SK-N-SH (cell line): ENCODE measurements at regions not wholly inside any gene's neighbourhood (a gene's known extent, or its start where the extent isn't known, plus 50 kb on each side); places are given as distances from the start of the nearest gene placed in this dataset.

Experiments
- CTCF ChIA-PET: fragments of 300-600, 350-600 bp; formaldehyde crosslinking; extraction: SDS; loops from one replicate; lab custom pipeline; 2021; lab: Yijun Ruan, JAX
- POLR2A ChIA-PET: fragments of 350-600 bp; sonication (Branson Sonifier 250); formaldehyde crosslinking; extraction: SDS; loops from one replicate; lab custom pipeline; 2020; ENCODE audit warnings: antibody characterized with exemption, inconsistent platforms; lab: Yijun Ruan, JAX
- DNase-seq: peaks from one replicate; pipeline ENCODE4 v3.0.0; 2012
- H2AFZ ChIP-seq: fragments of 200-600 bp; sonication (generic); 2 replicates; pipeline ENCODE4 v1.8.1; 2016; ENCODE audit warnings: antibody characterized with exemption, mild to moderate bottlenecking, low read depth
- H3F3A ChIP-seq: fragments of 200-600 bp; sonication (generic); replicated peaks from 2 replicates; pipeline ENCODE3; 2016; ENCODE audit warnings: antibody characterized with exemption, mild to moderate bottlenecking; ENCODE audit not compliant: insufficient read depth
- H3K27ac ChIP-seq, 2 experiments: fragments of 200-500 bp in 1 of 2; fragments of 200-600 bp in 1 of 2; sonication (Bioruptor generic) in 1 of 2; sonication (generic), shearing (Covaris generic) in 1 of 2; 2 replicates each; pipeline versions ENCODE4 v1.5.1 to v1.6.1; 2014 to 2016; ENCODE audit warnings: low read depth in 2 of 2, inconsistent platforms in 1 of 2, low read length in 1 of 2, mild to moderate bottlenecking in 1 of 2, mixed read lengths in 1 of 2
- H3K27me3 ChIP-seq: fragments of 200-600 bp; sonication (generic), shearing (Covaris generic); 2 replicates; pipeline ENCODE4 v1.6.1; 2016; ENCODE audit warnings: mixed run types; ENCODE audit not compliant: insufficient read depth
- H3K36me3 ChIP-seq, 2 experiments: fragments of 200-500 bp in 1 of 2; fragments of 200-600 bp in 1 of 2; sonication (Bioruptor generic) in 1 of 2; sonication (generic) in 1 of 2; replicated peaks in 1 of 2; 2 replicates each; pipeline versions ENCODE3 to v1.5.1; 2014 to 2016; ENCODE audit warnings: low read length in 1 of 2, mild to moderate bottlenecking in 1 of 2; ENCODE audit not compliant: insufficient read depth in 2 of 2, control insufficient read depth in 1 of 2
- H3K4me1 ChIP-seq, 2 experiments: fragments of 200-500 bp in 1 of 2; fragments of 200-600 bp in 1 of 2; sonication (Bioruptor generic) in 1 of 2; sonication (generic), shearing (Covaris generic) in 1 of 2; 2 replicates each; pipeline versions ENCODE4 v1.5.1 to v1.6.1; 2014 to 2016; ENCODE audit warnings: low read depth in 1 of 2, low read length in 1 of 2, mixed run types in 1 of 2; ENCODE audit not compliant: insufficient read depth in 2 of 2, control insufficient read depth in 1 of 2
- H3K4me2 ChIP-seq: fragments of 200-600 bp; sonication (generic), shearing (Covaris generic); 2 replicates; pipeline ENCODE4 v1.6.1; 2017; ENCODE audit warnings: mixed run types
- H3K4me3 ChIP-seq, 2 experiments: fragments of 200-500 bp in 1 of 2; fragments of 200-600 bp in 1 of 2; sonication (Bioruptor generic) in 1 of 2; sonication (generic), shearing (Covaris generic) in 1 of 2; 2 replicates each; pipeline versions ENCODE4 v1.5.1 to v1.8.1; 2014 to 2016; ENCODE audit warnings: low read depth in 2 of 2, inconsistent platforms in 1 of 2, low read length in 1 of 2, mild to moderate bottlenecking in 1 of 2, mixed read lengths in 1 of 2, moderate library complexity in 1 of 2
- H3K79me2 ChIP-seq: fragments of 200-600 bp; sonication (generic); 2 replicates; pipeline ENCODE4 v1.8.1; 2017; ENCODE audit warnings: mild to moderate bottlenecking; ENCODE audit not compliant: insufficient read depth
- H3K9ac ChIP-seq: fragments of 200-600 bp; sonication (generic); 2 replicates; pipeline ENCODE4 v1.6.1; 2017; ENCODE audit warnings: mixed run types
- H3K9me2 ChIP-seq: fragments of 200-600 bp; sonication (generic); 2 replicates; pipeline ENCODE4 v1.6.1; 2017; ENCODE audit warnings: mixed run types
- H3K9me3 ChIP-seq: fragments of 200-600 bp; sonication (generic); 2 replicates; pipeline ENCODE4 v1.6.1; 2017; ENCODE audit warnings: mixed run types, mild to moderate bottlenecking, moderate library complexity
- H4K20me1 ChIP-seq: fragments of 200-600 bp; sonication (generic); 2 replicates; pipeline ENCODE4 v1.6.1; 2017; ENCODE audit warnings: mild to moderate bottlenecking, mixed run types; ENCODE audit not compliant: insufficient read depth
- ELF1 ChIP-seq: IDR thresholded peaks from 2 replicates; pipeline ENCODE4 v1.4.0; 2012
- EP300 ChIP-seq, 2 experiments: IDR thresholded peaks; 2 replicates each; pipeline versions ENCODE4 v1.4.0 to v1.6.1; 2012; ENCODE audit warnings: borderline replicate concordance in 1 of 2, low read depth in 1 of 2, low read length in 1 of 2
- FOXJ3 ChIP-seq: sonication (generic); formaldehyde crosslinking; IDR thresholded peaks from 2 replicates; pipeline ENCODE4 v1.5.1; 2020; ENCODE audit warnings: mild to moderate bottlenecking, missing genetic modification reagents
- FOXM1 ChIP-seq: IDR thresholded peaks from 2 replicates; pipeline ENCODE4 v1.4.0; 2012; ENCODE audit warnings: low read depth, mild to moderate bottlenecking
- JUND ChIP-seq: IDR thresholded peaks from 2 replicates; pipeline ENCODE4 v1.4.0; 2012
- MEF2A ChIP-seq: IDR thresholded peaks from 2 replicates; pipeline ENCODE4 v1.4.0; 2012; ENCODE audit warnings: low read depth, borderline replicate concordance
- MXI1 ChIP-seq: IDR thresholded peaks from 2 replicates; pipeline ENCODE4 v1.6.1; 2012; ENCODE audit warnings: mild to moderate bottlenecking, low read depth, low read length, improper control_type of control experiment
- NFIC ChIP-seq: IDR thresholded peaks from 2 replicates; pipeline ENCODE4 v1.4.0; 2012; ENCODE audit warnings: borderline replicate concordance
- RAD21 ChIP-seq: IDR thresholded peaks from 2 replicates; pipeline ENCODE4 v1.6.1; 2012; ENCODE audit warnings: mild to moderate bottlenecking, low read length
- RXRA ChIP-seq: IDR thresholded peaks from 2 replicates; pipeline ENCODE4 v1.4.0; 2012; ENCODE audit warnings: low read depth, mild to moderate bottlenecking, borderline replicate concordance
- SMC3 ChIP-seq: IDR thresholded peaks from 2 replicates; pipeline ENCODE4 v1.6.1; 2012; ENCODE audit warnings: low read depth, low read length, improper control_type of control experiment
- TAF1 ChIP-seq: IDR thresholded peaks from 2 replicates; pipeline ENCODE4 v1.6.1; 2012; ENCODE audit warnings: low read depth, mild to moderate bottlenecking, low read length, moderate library complexity, borderline replicate concordance
- WGBS: methylation state at CpG from one replicate; pipeline ENCODE4 v1.1.6; 2017; ENCODE audit warnings: low lambda C conversion rate; 5-methylcytosine and 5-hydroxymethylcytosine counted together
- TF ChIP-seq, protein P1 (sequence below): IDR thresholded peaks from 2 replicates; pipeline ENCODE4 v1.4.0; 2012; ENCODE audit warnings: low read depth, borderline replicate concordance
- TF ChIP-seq, protein P2 (sequence below): fragments of 150-350 bp; IDR thresholded peaks from 2 replicates; pipeline ENCODE4 v1.6.1; 2016; ENCODE audit warnings: mild to moderate bottlenecking, low read depth, low read length
- TF ChIP-seq, protein P3 (sequence below): IDR thresholded peaks from 2 replicates; pipeline ENCODE4; 2012
- TF ChIP-seq, protein P4 (sequence below): fragments of 200-600 bp; sonication (generic); IDR thresholded peaks from 2 replicates; pipeline ENCODE4 v1.6.1; 2017; ENCODE audit warnings: antibody characterized with exemption, mild to moderate bottlenecking, moderate library complexity
- TF ChIP-seq, protein P5 (sequence below): fragments of 150-350 bp; IDR thresholded peaks from 2 replicates; pipeline ENCODE4 v1.6.1; 2017; ENCODE audit warnings: antibody characterized with exemption, low read length, low read depth, borderline replicate concordance
- TF ChIP-seq, protein P6 (sequence below): IDR thresholded peaks from 2 replicates; pipeline ENCODE4 v1.4.0; 2012; ENCODE audit warnings: low read depth, borderline replicate concordance

DNA sequence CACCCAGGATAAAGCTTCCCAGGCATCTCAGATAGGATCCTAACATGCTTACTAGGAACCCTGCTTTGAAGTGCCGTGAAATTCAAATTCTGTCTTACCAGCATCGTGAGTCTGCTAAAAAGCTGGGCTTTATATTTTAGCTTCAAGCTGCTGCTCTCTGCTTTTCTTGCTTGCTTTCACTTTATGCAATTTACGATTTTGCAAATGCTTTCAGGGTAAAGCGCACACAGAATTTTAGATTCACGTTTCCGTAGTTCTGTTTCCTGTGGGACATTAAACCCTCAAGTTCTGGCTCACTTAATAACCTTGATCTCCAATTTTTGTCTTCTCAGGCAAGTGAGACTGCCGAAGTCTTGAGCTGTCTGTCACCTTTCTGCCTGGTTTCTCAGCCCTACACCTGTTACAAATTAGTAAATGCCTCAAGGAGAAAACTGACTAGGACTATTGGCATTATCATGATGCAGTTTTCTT is 170.5 kb upstream of the TGFBR2 start:
- H3K36me3 ChIP-seq: no peaks in the 10 kb centered on the region
- H3K9me3 ChIP-seq: no peaks in the 10 kb centered on the region
- TF ChIP-seq EP300 (IDR thresholded peaks at IDR 0.05; ENCODE audit: borderline replicate concordance in 1 of 2, low read depth in 1 of 2, low read length in 1 of 2) (no peak), MEF2A (no peak), FOXJ3 (CRISPR knock-in tag) (no peak)
- TF ChIP-seq, protein P1, sequence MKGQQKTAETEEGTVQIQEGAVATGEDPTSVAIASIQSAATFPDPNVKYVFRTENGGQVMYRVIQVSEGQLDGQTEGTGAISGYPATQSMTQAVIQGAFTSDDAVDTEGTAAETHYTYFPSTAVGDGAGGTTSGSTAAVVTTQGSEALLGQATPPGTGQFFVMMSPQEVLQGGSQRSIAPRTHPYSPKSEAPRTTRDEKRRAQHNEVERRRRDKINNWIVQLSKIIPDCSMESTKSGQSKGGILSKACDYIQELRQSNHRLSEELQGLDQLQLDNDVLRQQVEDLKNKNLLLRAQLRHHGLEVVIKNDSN: no peak
- TF ChIP-seq, protein P2, sequence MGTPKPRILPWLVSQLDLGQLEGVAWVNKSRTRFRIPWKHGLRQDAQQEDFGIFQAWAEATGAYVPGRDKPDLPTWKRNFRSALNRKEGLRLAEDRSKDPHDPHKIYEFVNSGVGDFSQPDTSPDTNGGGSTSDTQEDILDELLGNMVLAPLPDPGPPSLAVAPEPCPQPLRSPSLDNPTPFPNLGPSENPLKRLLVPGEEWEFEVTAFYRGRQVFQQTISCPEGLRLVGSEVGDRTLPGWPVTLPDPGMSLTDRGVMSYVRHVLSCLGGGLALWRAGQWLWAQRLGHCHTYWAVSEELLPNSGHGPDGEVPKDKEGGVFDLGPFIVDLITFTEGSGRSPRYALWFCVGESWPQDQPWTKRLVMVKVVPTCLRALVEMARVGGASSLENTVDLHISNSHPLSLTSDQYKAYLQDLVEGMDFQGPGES: no peak
- TF ChIP-seq, all 33 proteins: peak for 0
- Histone ChIP-seq H3K27ac (no peak overlapping the region), H3K4me3 (no peak overlapping the region), H3K27me3 (no peaks in the 10 kb centered on the region), H3K4me1 (peaks cover 0 to 4% of the 10 kb centered on the region in 2 experiments; a peak in 1 of 4 replicates), H3K4me2 (no peak overlapping the region), H3K9ac (no peak overlapping the region), H4K20me1 (no peaks in the 10 kb centered on the region), H2AFZ (no peak overlapping the region), H3F3A (peaks cover 6% of the 10 kb centered on the region), H3K9me2 (no peaks in the 10 kb centered on the region), H3K79me2 (no peaks in the 10 kb centered on the region)
- CTCF ChIA-PET: interaction anchor here (0.6 kb wide), 1 partner anchor 116 kb away, joined by 3 read pairs; no protein-coding TSS in a partner anchor
- 93% methylated on average over 7 of the region's 7 CpGs for WGBS
- DNase-seq: no peak
- POLR2A ChIA-PET: no interaction called here

DNA sequence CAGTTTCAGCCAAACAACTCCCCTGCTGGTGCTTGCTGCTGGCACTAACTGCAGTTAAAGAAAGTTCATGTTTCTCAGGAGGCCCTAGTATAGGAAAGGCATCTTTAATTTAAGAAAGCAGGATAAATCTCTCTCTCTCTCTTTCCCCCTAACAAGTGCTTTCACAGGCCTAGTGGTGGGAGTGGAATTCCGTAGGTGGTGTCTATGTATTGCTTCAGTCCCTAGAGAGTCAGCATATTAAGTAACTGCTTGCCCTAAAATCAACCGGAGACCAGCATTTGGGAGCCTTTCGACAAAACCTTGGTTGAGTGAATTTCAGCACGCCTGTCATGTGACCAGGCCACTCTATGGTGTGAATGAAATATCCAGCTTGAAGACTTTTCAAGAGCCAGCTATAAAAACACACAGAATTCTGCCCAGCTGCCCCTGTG is 169.2 kb upstream of the TGFBR2 start:
- H3K9ac ChIP-seq: no peak overlapping the region
- no peaks in the 10 kb centered on the region for H3K36me3 ChIP-seq
- H3F3A ChIP-seq: peaks cover 6% of the 10 kb centered on the region
- no peak overlapping the region for H2AFZ ChIP-seq
- 82% methylated on average over 4 of the region's 4 CpGs for WGBS
- ChIA-PET CTCF (no interaction called here), POLR2A (no interaction called here)
- H3K9me2 ChIP-seq: no peaks in the 10 kb centered on the region
- H3K4me2 ChIP-seq: no peak overlapping the region
- H3K9me3 ChIP-seq: no peaks in the 10 kb centered on the region
- no peak overlapping the region for H3K4me3 ChIP-seq
- DNase-seq: no peak
- H3K4me1 ChIP-seq: peaks cover 0 to 4% of the 10 kb centered on the region in 2 experiments; a peak in 1 of 4 replicates
- H3K27ac ChIP-seq: no peak overlapping the region
- no peaks in the 10 kb centered on the region for H3K27me3 ChIP-seq
- no peaks in the 10 kb centered on the region for H3K79me2 ChIP-seq
- H4K20me1 ChIP-seq: no peaks in the 10 kb centered on the region
- TF ChIP-seq EP300 (IDR thresholded peaks at IDR 0.05; ENCODE audit: borderline replicate concordance in 1 of 2, low read depth in 1 of 2, low read length in 1 of 2) (no peak), SMC3 (no peak), NFIC (no peak), MXI1 (no peak), TAF1 (no peak), JUND (no peak), RAD21 (no peak), ELF1 (no peak), FOXM1 (no peak), RXRA (no peak)
- TF ChIP-seq, protein P3, sequence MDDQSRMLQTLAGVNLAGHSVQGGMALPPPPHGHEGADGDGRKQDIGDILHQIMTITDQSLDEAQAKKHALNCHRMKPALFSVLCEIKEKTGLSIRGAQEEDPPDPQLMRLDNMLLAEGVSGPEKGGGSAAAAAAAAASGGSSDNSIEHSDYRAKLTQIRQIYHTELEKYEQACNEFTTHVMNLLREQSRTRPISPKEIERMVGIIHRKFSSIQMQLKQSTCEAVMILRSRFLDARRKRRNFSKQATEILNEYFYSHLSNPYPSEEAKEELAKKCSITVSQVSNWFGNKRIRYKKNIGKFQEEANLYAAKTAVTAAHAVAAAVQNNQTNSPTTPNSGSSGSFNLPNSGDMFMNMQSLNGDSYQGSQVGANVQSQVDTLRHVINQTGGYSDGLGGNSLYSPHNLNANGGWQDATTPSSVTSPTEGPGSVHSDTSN: no peak
- TF ChIP-seq, protein P4, sequence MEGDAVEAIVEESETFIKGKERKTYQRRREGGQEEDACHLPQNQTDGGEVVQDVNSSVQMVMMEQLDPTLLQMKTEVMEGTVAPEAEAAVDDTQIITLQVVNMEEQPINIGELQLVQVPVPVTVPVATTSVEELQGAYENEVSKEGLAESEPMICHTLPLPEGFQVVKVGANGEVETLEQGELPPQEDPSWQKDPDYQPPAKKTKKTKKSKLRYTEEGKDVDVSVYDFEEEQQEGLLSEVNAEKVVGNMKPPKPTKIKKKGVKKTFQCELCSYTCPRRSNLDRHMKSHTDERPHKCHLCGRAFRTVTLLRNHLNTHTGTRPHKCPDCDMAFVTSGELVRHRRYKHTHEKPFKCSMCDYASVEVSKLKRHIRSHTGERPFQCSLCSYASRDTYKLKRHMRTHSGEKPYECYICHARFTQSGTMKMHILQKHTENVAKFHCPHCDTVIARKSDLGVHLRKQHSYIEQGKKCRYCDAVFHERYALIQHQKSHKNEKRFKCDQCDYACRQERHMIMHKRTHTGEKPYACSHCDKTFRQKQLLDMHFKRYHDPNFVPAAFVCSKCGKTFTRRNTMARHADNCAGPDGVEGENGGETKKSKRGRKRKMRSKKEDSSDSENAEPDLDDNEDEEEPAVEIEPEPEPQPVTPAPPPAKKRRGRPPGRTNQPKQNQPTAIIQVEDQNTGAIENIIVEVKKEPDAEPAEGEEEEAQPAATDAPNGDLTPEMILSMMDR: no peak
- TF ChIP-seq, protein P5, sequence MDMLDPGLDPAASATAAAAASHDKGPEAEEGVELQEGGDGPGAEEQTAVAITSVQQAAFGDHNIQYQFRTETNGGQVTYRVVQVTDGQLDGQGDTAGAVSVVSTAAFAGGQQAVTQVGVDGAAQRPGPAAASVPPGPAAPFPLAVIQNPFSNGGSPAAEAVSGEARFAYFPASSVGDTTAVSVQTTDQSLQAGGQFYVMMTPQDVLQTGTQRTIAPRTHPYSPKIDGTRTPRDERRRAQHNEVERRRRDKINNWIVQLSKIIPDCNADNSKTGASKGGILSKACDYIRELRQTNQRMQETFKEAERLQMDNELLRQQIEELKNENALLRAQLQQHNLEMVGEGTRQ: no peak
- TF ChIP-seq, protein P2: no peak
- TF ChIP-seq, protein P6, sequence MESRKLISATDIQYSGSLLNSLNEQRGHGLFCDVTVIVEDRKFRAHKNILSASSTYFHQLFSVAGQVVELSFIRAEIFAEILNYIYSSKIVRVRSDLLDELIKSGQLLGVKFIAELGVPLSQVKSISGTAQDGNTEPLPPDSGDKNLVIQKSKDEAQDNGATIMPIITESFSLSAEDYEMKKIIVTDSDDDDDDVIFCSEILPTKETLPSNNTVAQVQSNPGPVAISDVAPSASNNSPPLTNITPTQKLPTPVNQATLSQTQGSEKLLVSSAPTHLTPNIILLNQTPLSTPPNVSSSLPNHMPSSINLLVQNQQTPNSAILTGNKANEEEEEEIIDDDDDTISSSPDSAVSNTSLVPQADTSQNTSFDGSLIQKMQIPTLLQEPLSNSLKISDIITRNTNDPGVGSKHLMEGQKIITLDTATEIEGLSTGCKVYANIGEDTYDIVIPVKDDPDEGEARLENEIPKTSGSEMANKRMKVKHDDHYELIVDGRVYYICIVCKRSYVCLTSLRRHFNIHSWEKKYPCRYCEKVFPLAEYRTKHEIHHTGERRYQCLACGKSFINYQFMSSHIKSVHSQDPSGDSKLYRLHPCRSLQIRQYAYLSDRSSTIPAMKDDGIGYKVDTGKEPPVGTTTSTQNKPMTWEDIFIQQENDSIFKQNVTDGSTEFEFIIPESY: no peak
